GM18870 (cell line): ENCODE measurements at regions not wholly inside any gene's neighbourhood (a gene's known extent, or its start where the extent isn't known, plus 50 kb on each side); places are given as distances from the start of the nearest gene placed in this dataset.

Experiments
- ATAC-seq: cut with Tn5 transposase; IDR thresholded peaks from one replicate; pipeline ENCODE4 v1.9.1; 2021; ENCODE audit warnings: moderate library complexity; ENCODE audit not compliant: unreplicated experiment

DNA sequence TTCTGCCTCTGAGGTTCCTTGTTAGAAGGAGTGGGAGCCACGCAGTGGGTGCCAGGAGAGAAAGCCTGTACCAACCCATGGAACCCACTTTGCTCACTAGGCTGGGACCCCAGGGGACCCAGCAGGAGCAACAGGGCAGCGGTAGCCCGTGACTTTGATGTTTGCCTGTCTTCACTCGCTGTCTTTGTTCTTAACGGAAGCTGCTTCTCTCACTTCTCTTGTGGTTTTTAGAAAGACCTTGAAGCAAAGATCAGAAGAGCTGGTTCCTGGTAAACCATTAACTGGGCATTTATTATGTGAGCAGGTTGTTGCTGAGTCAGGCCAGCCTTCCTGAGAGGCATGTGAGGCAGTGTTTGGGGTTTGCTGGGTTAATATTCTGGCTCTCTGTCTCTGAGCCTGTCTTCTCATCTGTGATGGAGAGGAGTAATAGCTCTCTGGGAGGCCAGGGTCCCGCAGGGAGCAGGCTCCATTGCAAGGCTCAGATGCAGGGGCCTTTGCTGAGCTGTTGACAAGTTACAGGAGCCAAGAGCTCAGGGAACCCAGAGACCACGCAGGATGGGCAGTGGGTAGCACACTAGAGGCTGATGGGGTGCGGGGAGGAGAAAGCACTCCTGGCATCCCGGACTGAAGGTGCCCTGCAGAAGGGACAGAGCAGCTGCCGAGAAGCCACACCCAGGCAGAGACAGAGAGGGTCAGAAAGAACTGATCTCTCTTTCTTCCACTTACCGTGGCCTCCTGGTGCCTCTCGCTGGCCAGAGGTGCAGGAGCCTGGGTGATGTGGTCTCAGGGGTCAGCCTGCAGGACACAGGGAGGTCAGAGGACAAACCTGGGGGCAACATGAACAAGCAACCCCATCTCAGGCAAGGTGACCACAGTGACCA is 367.5 kb upstream of the C1orf174 start:
- peak; percentile 93 for ATAC-seq

DNA sequence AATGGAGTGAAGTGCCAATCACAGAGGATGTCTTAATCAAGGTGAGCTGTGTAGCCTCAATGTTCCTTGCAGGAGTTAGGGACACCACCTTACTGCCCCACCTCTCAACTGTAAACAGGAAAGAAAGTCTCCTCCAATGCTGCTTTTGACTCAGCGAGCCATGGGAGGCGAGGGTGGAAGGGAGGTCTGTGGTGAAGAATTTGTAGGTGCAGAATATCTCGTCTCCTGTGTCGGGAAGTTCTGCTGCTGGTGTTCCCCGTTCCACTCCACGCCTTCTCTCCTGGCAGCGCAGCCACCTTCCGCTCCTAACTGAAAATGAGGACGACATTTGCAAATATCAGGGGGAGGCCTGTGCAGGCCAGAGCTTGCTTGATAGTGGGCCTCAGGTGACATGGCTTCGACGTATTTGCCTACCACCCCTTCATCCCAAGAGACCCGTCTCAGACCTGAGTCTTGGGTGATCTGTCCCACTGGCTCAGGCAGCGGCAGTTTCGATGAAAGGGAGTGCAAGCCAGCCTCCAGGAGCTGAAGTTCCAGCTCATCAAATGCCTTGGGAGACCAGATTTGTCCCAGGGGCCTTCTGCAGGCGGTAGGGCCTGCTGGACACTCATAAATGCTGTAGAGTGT is 368.3 kb upstream of the C1orf174 start:
- ATAC-seq = no peak

DNA sequence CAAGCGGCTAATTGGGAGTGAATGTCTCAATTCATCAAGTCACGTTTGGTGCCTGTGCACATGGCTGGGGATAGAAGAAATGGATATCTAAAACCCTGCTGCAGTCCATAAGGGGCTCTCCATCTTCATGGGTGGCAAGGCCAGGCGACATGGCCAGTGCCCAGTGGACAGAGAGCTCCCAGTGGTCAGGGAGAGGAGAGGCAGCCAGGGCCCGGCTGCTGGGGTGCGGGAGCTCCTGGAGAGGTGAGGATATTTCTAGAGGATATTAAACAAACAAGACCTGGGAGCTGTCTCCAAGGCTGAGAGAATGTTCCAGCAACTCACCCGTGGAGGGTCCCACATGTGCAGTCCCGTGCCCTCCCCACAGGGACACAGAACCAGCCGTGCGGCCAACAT is 368.8 kb upstream of the C1orf174 start:
- ATAC-seq = no peak

DNA sequence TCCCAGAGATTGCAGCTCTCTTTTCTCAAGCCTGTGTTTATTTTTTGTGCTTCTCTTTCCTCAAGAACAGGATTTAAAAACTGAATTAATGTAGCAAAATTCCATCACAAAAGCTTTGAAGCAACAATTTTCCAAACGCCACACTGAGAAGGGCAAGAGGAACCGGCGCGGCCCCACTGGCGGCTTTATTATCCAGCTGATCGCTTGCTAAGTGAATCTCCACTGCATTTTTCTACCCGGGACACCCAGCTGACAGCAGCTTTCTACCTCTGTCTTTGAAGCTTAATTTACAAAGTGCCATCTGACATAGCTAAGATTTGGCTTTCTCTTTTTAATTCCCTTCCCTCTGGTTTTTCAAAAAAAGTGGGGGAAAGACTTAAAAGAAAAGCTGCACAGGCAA is 369.3 kb upstream of the C1orf174 start:
- ATAC-seq = no peak

DNA sequence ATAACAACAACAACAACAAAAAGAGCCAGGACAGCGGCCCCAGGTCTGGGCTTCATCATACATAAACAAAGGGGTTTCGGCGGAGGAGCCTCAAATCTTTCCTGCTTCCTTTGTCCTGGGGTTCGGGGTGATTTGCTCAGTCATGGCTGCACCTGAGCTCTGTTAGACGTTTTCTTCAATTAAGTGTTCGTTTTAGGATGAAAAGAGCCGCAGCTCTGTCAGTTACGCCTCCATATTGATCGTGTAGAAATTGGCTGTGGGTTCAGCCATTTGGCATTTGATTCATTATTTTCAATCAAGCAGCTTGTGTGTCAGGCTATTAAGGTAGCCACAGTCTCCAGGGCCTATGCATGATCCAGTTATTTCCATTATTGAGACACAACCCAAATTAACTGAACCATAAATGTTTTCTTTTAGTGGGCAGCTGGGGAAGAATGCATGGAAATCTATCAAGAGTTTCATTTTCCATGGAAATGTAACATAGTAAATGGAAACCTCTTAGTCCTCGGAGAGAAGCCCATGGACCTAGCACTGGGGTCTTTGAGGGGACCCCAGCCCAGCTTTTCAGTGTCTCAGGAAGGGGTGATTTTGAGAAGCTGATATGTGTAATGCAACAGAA is 370.0 kb upstream of the C1orf174 start:
- ATAC-seq = no peak

DNA sequence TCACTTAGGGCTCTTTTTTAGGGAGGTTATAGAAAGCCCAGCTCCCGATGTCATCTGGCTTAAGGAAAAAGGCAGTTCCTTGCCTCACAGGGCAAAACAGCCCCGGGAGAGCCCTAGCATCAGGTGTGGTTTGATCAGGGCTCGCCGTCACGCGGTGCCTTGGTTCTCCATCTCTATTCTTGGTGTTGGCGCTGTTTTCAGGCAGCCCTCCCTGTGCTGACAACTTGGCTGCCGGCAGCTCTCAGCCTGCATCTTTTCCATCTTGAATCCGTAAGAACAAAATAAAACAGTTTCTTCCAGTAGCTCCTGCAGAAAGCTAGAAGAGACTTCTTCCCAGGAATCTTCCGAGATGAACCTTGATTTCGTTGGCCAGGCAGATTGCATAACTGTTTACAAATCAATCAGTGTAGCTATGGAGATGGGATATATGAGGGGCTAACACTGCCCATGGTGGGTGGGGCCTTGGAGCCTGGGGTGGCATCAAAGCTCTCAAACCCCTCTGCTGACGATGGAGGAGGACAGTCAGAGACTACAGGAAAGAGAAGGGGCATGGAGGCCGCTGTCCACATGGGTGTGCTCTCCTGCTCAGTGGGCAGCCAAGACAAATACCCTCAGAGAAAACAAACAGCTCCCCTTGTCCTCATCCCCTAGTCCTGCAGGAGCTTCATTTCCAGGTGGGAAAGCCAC is 370.7 kb upstream of the C1orf174 start:
- ATAC-seq = no peak

DNA sequence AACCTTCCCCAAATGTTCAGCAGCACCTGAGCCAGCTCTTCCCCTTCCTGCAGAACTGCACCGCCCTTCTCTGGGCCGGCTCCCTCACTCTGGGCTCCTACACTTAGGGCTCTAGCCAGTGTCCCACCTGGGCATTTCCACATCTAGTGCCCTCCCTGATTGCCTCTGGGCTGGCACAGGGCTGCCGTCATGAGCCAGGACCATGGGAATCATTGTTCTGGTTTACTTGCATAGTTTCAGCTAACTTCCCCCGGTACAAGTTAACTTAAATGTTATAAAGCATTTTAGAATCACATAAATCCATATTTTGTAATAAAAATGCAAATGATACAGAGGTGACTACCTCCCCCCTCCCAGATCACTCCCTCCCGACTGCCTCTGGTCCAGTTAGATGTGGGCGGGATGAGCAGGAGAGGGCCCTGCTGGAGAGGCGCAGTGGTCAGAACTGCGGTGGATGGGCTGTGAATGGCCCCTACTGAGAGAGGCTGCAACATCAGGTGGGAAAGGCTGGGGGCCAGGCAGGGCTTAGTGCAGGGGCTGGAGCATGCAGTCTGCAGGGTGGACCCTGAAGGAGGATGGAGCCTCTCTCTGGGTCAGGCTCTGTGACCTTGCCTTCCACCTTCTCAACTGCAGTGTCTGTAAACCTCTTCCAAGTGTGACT is 371.4 kb upstream of the C1orf174 start:
- ATAC-seq = no peak

DNA sequence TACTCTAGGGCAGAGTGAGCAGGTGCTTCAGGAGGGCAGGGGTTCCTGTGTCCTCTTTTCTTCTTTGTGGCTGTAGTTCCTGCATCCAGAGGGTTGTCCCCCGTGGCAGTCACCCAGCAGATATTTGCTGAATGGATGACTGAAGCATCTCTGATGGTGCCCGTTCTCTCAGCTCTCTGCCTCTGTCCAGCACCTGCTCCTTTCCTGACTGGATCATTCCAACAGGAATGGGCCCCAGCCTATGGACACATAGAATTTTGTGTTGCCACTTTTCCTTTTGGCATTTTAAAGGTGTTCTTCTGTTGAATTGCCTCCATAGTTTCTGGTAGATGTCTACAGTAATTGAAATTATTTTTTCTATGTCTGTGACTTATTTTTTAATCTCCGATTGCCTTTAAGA is 372.5 kb upstream of the C1orf174 start:
- ATAC-seq = no peak

DNA sequence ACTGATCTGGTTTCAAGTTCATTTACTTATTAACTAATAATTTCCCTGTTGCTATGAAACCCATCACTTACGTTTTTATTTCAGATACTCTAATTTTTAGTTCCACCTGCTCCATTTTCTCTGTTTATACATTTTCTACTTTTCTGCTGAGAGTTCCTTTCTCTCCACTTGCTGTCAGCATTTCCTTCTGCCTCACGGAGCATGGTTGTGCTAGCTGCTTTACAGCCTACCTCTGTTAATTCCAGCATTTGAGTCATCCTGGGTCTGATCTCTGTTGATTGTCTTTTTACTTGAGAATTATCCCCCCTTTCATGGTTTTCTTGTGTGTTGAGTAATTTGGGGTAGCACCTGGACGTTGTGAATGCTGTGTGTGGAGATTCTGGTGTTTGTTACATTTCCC is 373.2 kb upstream of the C1orf174 start:
- ATAC-seq = no peak

DNA sequence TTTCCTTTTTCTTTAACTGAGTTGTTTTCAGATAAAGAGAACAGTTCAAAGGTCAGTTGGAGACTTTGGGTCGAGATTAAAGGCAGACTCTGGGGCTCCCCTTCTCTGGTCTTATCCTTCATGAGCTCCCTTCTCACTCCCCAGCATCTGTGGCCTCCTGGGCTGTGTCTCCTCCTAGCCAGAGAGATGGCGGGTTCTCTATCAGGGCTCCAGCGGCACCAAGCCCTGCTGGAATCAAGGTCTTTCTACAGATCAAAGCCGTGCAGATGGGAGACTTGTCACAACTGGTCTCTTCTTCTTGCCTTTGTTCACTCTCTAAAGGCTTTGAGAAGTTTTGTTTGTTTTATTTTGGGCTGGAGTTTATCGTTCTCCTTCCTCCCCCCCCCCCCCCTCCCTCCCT is 373.7 kb upstream of the C1orf174 start:
- ATAC-seq = no peak

DNA sequence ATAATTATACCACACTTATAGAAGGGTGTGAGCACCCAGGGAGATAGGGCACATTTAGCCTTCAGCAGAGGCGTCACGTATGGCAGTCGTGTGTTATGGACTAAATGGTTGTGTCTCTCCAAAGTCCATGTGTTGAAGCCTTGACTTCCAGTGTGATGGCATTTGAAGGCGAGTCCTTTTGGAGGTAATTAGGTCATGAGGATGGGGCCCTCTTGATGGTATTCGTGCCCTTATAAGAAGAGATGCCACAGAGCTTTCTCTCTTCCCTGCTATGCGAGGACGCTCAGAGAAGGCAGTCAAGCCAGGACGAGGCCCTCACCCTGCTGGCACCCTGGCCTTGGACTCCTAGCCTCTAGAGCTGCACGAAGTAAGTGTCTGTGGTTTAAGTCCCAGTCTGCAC is 375.0 kb upstream of the C1orf174 start:
- no peak for ATAC-seq

DNA sequence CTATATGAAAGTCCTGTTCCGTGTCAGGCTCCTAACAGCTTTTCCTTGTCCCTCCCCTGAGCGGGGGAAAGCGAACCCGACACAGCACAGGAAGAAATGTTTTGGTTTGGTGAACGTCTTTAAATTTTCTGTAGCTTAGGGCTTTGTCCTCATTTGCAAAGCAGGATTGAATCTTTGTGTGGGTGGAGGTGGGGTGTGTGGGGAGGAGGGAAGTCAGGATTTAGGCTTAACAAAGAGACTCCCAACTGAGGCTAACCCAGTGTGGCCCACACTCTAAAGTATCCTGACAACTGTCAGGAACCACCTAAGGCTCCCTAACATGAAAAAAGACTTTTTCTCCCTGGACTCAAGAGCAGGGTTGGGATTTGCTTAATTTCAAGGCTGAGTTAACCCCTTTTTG is 376.2 kb upstream of the C1orf174 start:
- no peak for ATAC-seq

DNA sequence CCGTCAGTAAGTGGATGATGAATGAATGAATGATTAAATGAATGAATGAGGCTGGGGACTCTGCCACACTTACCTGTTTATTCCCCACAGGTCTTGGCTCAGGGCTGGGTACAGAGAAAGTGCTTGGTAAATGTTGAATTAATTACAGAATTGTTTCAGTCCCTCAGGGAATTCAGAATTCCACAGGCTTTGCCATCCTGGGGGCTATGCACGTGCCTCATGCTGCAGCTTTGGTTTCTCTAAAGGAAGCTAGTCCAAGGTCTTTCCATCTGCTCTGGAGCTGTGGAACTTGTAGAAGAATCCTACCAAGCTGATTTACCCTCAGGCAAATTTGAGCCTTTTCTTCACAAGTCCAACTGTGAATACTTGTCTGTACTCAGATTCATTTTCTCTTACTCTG is 376.8 kb upstream of the AJAP1 start:
- no peak for ATAC-seq

DNA sequence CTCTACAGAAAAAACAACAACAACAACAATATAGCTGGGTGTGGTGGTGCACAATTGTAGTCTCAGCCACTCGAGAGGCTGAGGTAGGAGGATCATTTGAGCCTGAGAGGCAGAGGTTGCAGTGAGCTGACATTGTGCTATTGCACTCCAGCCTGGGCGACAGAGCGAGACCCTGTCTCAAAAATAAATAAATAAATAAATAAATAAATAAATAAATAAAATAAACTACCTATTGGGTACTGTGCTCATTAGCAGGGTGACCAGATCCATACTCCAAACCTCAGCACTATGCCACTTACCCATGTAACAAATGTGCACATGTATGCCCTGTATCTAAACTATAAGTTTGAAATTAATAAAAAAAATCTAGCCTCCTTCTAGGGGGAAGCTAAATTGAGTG is 369.4 kb upstream of the AJAP1 start:
- ATAC-seq = no peak

DNA sequence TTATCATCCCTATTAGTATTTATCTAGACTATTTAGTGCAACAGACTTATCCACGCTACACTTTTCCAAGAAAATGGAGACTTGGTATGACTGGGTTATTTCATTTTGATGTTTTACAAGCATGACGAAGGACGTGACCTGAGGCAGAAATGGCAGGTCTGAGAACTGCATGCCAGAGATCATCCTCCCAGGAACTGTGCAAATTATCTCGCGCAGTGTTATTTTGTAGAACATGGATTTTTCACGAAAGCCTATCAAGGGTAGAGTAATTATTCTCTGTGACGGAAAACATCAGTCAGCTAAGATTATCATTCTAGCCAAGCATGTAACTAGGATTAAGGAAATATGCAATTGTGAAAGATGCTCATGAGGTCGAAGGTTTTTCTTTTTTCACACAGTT is 361.5 kb upstream of the AJAP1 start:
- ATAC-seq = no peak

DNA sequence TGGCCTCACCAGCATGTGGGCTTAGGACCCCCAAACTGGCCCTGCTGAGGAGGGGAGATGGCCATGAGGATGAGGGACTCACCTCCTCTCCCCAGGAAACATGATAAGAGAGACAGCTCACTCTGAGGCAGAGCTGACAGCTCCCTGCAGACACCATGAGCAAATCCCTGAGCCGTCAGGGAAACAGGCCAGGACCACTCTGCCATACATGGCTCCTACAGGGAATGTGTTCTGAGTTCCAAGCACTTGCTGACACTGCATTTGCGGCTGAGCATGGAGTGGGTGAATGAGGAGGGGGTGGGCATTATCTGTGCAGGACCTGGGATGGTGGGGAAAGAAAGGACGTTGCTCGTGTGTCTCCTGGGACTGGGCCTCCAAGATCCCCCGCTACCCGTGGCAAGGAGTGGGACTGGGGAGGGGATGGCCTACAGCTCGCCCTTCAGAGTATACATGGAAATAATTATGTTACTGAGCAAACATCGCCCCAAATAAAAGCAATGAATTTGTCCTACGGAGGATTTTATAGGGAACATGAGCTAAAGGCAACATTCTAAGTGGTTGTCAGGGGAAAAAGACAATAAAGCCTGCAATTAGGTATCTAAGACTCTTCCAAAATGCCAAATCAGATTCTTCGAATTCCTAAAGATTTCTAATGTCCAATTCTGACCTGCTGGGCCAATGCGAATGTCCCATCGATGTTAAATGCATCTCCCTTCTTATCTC is 355.9 kb upstream of the AJAP1 start:
- no peak for ATAC-seq

DNA sequence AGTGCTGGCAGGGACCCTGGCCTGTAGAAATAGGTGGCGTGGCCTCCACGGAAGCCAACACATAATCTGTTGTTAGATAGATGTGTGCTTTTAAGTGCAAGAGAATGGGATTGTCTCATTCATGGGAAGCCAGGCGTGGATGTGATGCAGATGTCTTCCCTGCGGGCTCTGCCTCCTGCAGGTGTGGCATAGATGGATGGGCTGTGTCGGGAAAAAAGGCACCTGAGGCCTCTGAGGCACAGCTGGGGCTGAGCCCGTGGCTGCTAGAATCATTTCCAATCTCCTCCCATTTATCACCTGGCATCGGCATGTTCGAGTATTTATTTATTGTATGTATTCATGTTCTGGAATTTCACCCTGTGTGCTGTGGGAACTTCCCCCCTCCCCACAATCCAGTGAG is 353.4 kb upstream of the AJAP1 start:
- no peak for ATAC-seq

DNA sequence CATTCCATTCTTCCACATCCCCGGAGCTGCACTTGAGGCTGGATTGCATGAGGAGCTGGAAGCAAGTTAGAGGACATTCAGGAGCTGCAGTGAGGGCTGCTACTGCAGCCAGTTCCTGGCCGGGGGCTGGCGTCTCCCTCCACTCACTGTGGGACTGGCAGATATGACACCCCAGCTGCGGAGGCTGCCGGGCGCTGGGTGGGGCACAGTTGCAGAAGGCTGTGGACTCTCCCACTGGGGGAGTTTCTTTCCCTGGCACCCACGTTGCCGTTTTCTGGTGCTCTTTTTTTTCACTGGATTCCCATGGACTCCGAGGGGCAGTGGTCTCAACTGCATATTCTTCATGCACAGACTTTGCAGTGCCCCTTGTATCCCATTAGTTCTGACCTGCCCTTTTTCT is 351.1 kb upstream of the AJAP1 start:
- no peak for ATAC-seq

DNA sequence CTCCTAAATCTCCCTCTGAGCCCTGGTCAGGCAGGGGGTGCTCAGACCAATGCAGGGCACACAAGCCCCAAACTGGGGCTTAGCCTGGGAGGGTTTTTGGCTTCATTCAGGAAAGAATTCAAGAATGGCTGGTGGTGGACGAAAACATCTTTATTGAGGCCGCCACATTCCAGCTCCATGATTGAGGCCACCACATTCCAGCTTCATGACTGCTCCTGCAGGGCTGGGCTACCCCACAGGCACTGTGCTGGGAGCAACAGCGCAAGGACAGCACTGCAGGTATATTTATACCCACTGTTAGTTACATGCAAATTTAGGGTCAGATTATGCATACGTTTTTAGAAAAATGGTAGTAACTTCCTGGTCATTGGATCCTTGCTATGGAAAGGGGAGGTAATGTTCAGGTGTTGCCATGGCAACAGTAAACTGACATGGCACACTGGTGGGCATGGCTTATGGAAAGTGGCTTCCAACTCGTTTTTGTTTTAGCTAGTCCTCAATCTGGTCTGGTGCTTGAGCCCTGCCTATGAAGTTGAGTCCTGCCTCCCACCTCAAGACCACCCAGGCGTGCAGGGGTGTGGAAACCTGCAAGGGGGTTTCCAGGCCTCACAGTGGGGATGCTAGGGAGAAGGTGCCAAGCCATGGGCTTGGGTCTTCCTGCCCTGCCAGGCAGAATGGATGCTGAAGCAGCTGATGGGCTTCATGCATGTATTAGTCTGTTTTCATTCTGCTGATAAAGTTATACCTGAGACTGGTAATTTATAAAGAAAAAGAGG is 348.7 kb upstream of the AJAP1 start:
- ATAC-seq = no peak
